IMR-90 (cell line): ENCODE measurements at regions not wholly inside any gene's neighbourhood (a gene's known extent, or its start where the extent isn't known, plus 50 kb on each side); places are given as distances from the start of the nearest gene placed in this dataset.

Source experiments
- ATAC-seq: fragments of 200-7000 bp; cut with Tn5 transposase; 2 replicates; pipeline ENCODE4 v1.9.1; 2020; ENCODE audit warnings: low read depth, mild to moderate bottlenecking, moderate library complexity
- BruUV-seq: library from RNA; stranded (reverse); fragments of 400-500 nt; replicated peaks from 2 replicates; lab custom pipeline; 2021; lab: Mats Ljungman, UMichigan
- CTCF ChIA-PET: fragments of 300-600 bp; formaldehyde crosslinking; extraction: SDS; loops from one replicate; lab custom pipeline; 2021; ENCODE audit warnings: antibody characterized with exemption; lab: Yijun Ruan, JAX
- POLR2A ChIA-PET: fragments of 300-600 bp; sonication (Branson Sonifier 250); formaldehyde crosslinking; loops from one replicate; lab custom pipeline; 2022; ENCODE audit warnings: antibody characterized with exemption; ENCODE audit not compliant: unreplicated experiment; lab: Charles Lee
- DNase-seq: peaks from one replicate; pipeline ENCODE4 v3.0.0; 2013
- H2AFZ ChIP-seq: replicated peaks from 2 replicates; pipeline ENCODE3; 2013; ENCODE audit warnings: low read length, mild to moderate bottlenecking; ENCODE audit not compliant: poor library complexity
- H2AK5ac ChIP-seq: 2 replicates; pipeline ENCODE4 v1.6.1; 2013; ENCODE audit warnings: low read depth, low read length, inconsistent platforms
- H2AK9ac ChIP-seq: replicated peaks from 2 replicates; pipeline ENCODE3; 2013; ENCODE audit warnings: mild to moderate bottlenecking, low read depth, low read length, moderate library complexity; ENCODE audit not compliant: poor library complexity
- H2BK120ac ChIP-seq: 2 replicates; pipeline ENCODE4 v1.6.1; 2013; ENCODE audit warnings: low read depth, low read length, inconsistent platforms
- H2BK15ac ChIP-seq: 3 replicates; pipeline ENCODE4 v1.6.1; 2013; ENCODE audit warnings: low read depth, low read length, inconsistent platforms
- H2BK20ac ChIP-seq: 2 replicates; pipeline ENCODE4 v1.6.1; 2013; ENCODE audit warnings: low read depth, mild to moderate bottlenecking, inconsistent platforms, low read length, moderate library complexity
- H2BK5ac ChIP-seq: 2 replicates; pipeline ENCODE4 v1.6.1; 2013; ENCODE audit warnings: mild to moderate bottlenecking, low read depth, low read length, inconsistent platforms; ENCODE audit not compliant: poor library complexity, severe bottlenecking
- H3K14ac ChIP-seq: replicated peaks from 2 replicates; pipeline ENCODE4 v1.6.1; 2013; ENCODE audit warnings: low read depth, low read length, inconsistent platforms
- H3K18ac ChIP-seq: 2 replicates; pipeline ENCODE4 v1.6.1; 2013; ENCODE audit warnings: low read depth, low read length, control low read depth
- H3K23ac ChIP-seq: 2 replicates; pipeline ENCODE4 v1.6.1; 2013; ENCODE audit warnings: low read depth, low read length, inconsistent platforms
- H3K27ac ChIP-seq: 2 replicates; pipeline ENCODE4 v1.5.1; 2013; ENCODE audit warnings: mild to moderate bottlenecking, control low read depth, low read length; ENCODE audit not compliant: insufficient read depth
- H3K27me3 ChIP-seq: 2 replicates; pipeline ENCODE4 v1.6.1; 2013; ENCODE audit warnings: low read length; ENCODE audit not compliant: control insufficient read depth, insufficient read depth
- H3K36me3 ChIP-seq: 2 replicates; pipeline ENCODE4 v1.6.1; 2013; ENCODE audit warnings: low read length, mixed read lengths; ENCODE audit not compliant: control insufficient read depth, insufficient read depth
- H3K4ac ChIP-seq: 2 replicates; pipeline ENCODE4 v1.6.1; 2013; ENCODE audit warnings: low read depth, low read length, inconsistent platforms
- H3K4me1 ChIP-seq: 2 replicates; pipeline ENCODE4 v1.6.1; 2013; ENCODE audit warnings: low read length, mixed read lengths; ENCODE audit not compliant: control insufficient read depth, insufficient read depth
- H3K4me2 ChIP-seq: 2 replicates; pipeline ENCODE4 v1.6.1; 2013; ENCODE audit warnings: low read depth, mild to moderate bottlenecking, control low read depth, low read length, moderate library complexity
- H3K4me3 ChIP-seq: 2 replicates; pipeline ENCODE4 v1.5.1; 2013; ENCODE audit warnings: low read depth, mild to moderate bottlenecking, control low read depth, low read length, moderate library complexity; ENCODE audit not compliant: insufficient read depth
- H3K56ac ChIP-seq: 2 replicates; pipeline ENCODE4 v1.6.1; 2013; ENCODE audit warnings: low read length, inconsistent platforms; ENCODE audit not compliant: insufficient read depth; ENCODE audit errors: extremely low read depth
- H3K79me1 ChIP-seq, 2 experiments: 2 replicates each; pipeline ENCODE4 v1.6.1; 2013; ENCODE audit warnings: low read length in 2 of 2, inconsistent platforms in 1 of 2, low read depth in 1 of 2
- H3K9ac ChIP-seq: 2 replicates; pipeline ENCODE4 v1.6.1; 2013; ENCODE audit warnings: low read depth, low read length, control low read depth
- H3K9me1 ChIP-seq: 2 replicates; pipeline ENCODE4 v1.6.1; 2013; ENCODE audit warnings: low read length, inconsistent platforms; ENCODE audit not compliant: insufficient read depth
- H3K9me3 ChIP-seq: 2 replicates; pipeline ENCODE4 v1.6.1; 2013; ENCODE audit warnings: low read length; ENCODE audit not compliant: control insufficient read depth, insufficient read depth
- H4K20me1 ChIP-seq: 2 replicates; pipeline ENCODE4 v1.6.1; 2013; ENCODE audit warnings: low read length, inconsistent platforms; ENCODE audit not compliant: insufficient read depth
- H4K5ac ChIP-seq: 2 replicates; pipeline ENCODE4 v1.6.1; 2013; ENCODE audit warnings: mild to moderate bottlenecking, low read depth, low read length, control low read depth
- H4K8ac ChIP-seq, 2 experiments: 2 replicates each; pipeline ENCODE4 v1.6.1; 2013; ENCODE audit warnings: low read depth in 2 of 2, low read length in 2 of 2, control low read depth in 1 of 2, inconsistent platforms in 1 of 2
- H4K91ac ChIP-seq: 2 replicates; pipeline ENCODE4 v1.6.1; 2013; ENCODE audit warnings: low read depth, low read length, inconsistent platforms; ENCODE audit not compliant: insufficient read depth
- BHLHE40 ChIP-seq: fragments of 150-350 bp; IDR thresholded peaks from 2 replicates; pipeline ENCODE4 v1.6.1; 2016; ENCODE audit warnings: mild to moderate bottlenecking, low read depth, low read length
- CEBPB ChIP-seq: IDR thresholded peaks from 2 replicates; pipeline ENCODE4 v1.6.1; 2012; ENCODE audit warnings: low read depth, low read length, improper control_type of control experiment
- CHD1 ChIP-seq: IDR thresholded peaks from 2 replicates; pipeline ENCODE4 v1.6.1; 2012; ENCODE audit warnings: low read depth, low read length, improper control_type of control experiment
- FOS ChIP-seq: fragments of 150-350 bp; IDR thresholded peaks from 2 replicates; pipeline ENCODE4 v1.6.1; 2016; ENCODE audit warnings: low read depth, low read length
- MAZ ChIP-seq: IDR thresholded peaks from 2 replicates; pipeline ENCODE4 v1.6.1; 2012; ENCODE audit warnings: low read depth, mild to moderate bottlenecking, low read length, improper control_type of control experiment, moderate library complexity, borderline replicate concordance
- POLR2A ChIP-seq: IDR thresholded peaks from 2 replicates; pipeline ENCODE4 v1.6.1; 2012; ENCODE audit warnings: mild to moderate bottlenecking, low read depth, low read length
- RAD21 ChIP-seq: IDR thresholded peaks from 2 replicates; pipeline ENCODE4 v1.6.1; 2012; ENCODE audit warnings: low read length, improper control_type of control experiment
- WGBS, 2 experiments: methylation state at CpG; one replicate each; pipeline versions ENCODE4 v1.1.5 to v1.1.7; 2013; ENCODE audit warnings: missing lambda C conversion rate in 2 of 2; ENCODE audit not compliant: insufficient read length in 1 of 2; ENCODE audit errors: extremely low coverage in 2 of 2; 5-methylcytosine and 5-hydroxymethylcytosine counted together
- dilution Hi-C: fragments of 300-500 bp; cut with HindIII; formaldehyde crosslinking; loops from one replicate; pipeline ENCODE4 v1.14.3; 2018; ENCODE audit warnings: low sequenced_read_pairs; ENCODE audit not compliant: unreplicated experiment
- in situ Hi-C: fragments of 300-500 bp; cut with MboI; formaldehyde crosslinking; loops from 3 replicates; pipeline ENCODE4 v1.14.3; 2019; ENCODE audit warnings: low sequenced_read_pairs, inconsistent platforms, mixed read lengths
- intact Hi-C: fragments of 100-400 bp; cut with micrococcal nuclease; formaldehyde crosslinking; loops from 2 replicates; pipeline ENCODE4 v1.10.0; 2022
- TF ChIP-seq, protein P1 (sequence below): fragments of 150-350 bp; IDR thresholded peaks from 2 replicates; pipeline ENCODE4 v1.6.1; 2017; ENCODE audit warnings: mild to moderate bottlenecking, antibody characterized with exemption, low read length, low read depth

GRCh38 chrX:114472788-114473187 lies 111.1 kb upstream of the HTR2C start:
- dilution Hi-C loops: no loop called here
- TF ChIP-seq CEBPB (no peak), RAD21 (no peak), POLR2A (no peak), FOS (no peak), BHLHE40 (no peak), MAZ (no peak), CHD1 (no peak)
- TF ChIP-seq, protein P1, sequence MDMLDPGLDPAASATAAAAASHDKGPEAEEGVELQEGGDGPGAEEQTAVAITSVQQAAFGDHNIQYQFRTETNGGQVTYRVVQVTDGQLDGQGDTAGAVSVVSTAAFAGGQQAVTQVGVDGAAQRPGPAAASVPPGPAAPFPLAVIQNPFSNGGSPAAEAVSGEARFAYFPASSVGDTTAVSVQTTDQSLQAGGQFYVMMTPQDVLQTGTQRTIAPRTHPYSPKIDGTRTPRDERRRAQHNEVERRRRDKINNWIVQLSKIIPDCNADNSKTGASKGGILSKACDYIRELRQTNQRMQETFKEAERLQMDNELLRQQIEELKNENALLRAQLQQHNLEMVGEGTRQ: no peak

More at GRCh38 chrX:114472788-114473187, 111.1 kb upstream of the HTR2C start:
- H3K9ac ChIP-seq: no peak overlapping the region
- H2BK15ac ChIP-seq: no peak overlapping the region
- H4K91ac ChIP-seq: no peak overlapping the region
- in situ Hi-C loops (no loop called here), intact Hi-C loops (loop anchor here (5.0 kb wide), 1 partner anchor 130 kb away; no protein-coding TSS in a partner anchor)
- no peak for ATAC-seq
- H3K56ac ChIP-seq: no peak overlapping the region
- no peak overlapping the region for H3K4me2 ChIP-seq
- H3K18ac ChIP-seq: no peak overlapping the region
- no peaks in the 10 kb centered on the region for H4K20me1 ChIP-seq
- ChIA-PET CTCF (no interaction called here), POLR2A (no interaction called here)
- H3K14ac ChIP-seq: no peak overlapping the region
- no peak overlapping the region for H2BK20ac ChIP-seq
- no peak overlapping the region for H3K27ac ChIP-seq
- no peak overlapping the region for H2AK5ac ChIP-seq
- H2AK9ac ChIP-seq: no peak overlapping the region
- WGBS, 2 experiments: no CpG with 5 or more reads among the region's 2 CpGs
- H3K4ac ChIP-seq: no peak overlapping the region
- H3K9me3 ChIP-seq: no peaks in the 10 kb centered on the region
- no peak overlapping the region for H3K23ac ChIP-seq
- DNase-seq: no peak
- H2BK5ac ChIP-seq: no peak overlapping the region
- no peaks in the 10 kb centered on the region for H3K4me1 ChIP-seq
- no peak overlapping the region for H4K8ac ChIP-seq
- H3K36me3 ChIP-seq: no peaks in the 10 kb centered on the region
- H3K79me1 ChIP-seq: no peaks in the 10 kb centered on the region
- no peak overlapping the region for H2BK120ac ChIP-seq
- no TSS peak for BruUV-seq
- no peak overlapping the region for H4K5ac ChIP-seq
- no peaks in the 10 kb centered on the region for H3K9me1 ChIP-seq
- no peak overlapping the region for H3K4me3 ChIP-seq
- no peak overlapping the region for H2AFZ ChIP-seq
- no peaks in the 10 kb centered on the region for H3K27me3 ChIP-seq
